DOHH2 (cell line): ENCODE measurements at regions not wholly inside any gene's neighbourhood (a gene's known extent, or its start where the extent isn't known, plus 50 kb on each side); places are given as distances from the start of the nearest gene placed in this dataset.

Source experiments
- H3F3A ChIP-seq: fragments of 200-600 bp; sonication (generic), shearing (Covaris generic); 2 replicates; pipeline ENCODE4 v1.6.0; 2016; ENCODE audit warnings: antibody characterized with exemption, mild to moderate bottlenecking; ENCODE audit not compliant: control insufficient read depth, insufficient read depth
- H3K27ac ChIP-seq: fragments of 200-600 bp; sonication (generic); 2 replicates; pipeline ENCODE4 v1.5.1; 2014; ENCODE audit warnings: low read depth, mild to moderate bottlenecking, low read length, moderate library complexity
- H3K27me3 ChIP-seq: fragments of 200-600 bp; sonication (generic); 2 replicates; pipeline ENCODE4 v1.6.1; 2014; ENCODE audit warnings: mild to moderate bottlenecking, low read length, mixed read lengths; ENCODE audit not compliant: control insufficient read depth
- H3K36me3 ChIP-seq: fragments of 200-600 bp; sonication (generic); 2 replicates; pipeline ENCODE4 v1.6.1; 2014; ENCODE audit warnings: mild to moderate bottlenecking, low read length, moderate library complexity, mixed read lengths; ENCODE audit not compliant: control insufficient read depth
- H3K4me1 ChIP-seq: fragments of 200-600 bp; sonication (generic); 2 replicates; pipeline ENCODE4 v1.6.1; 2014; ENCODE audit warnings: mild to moderate bottlenecking, low read length, mixed read lengths; ENCODE audit not compliant: control insufficient read depth
- H3K4me2 ChIP-seq: fragments of 200-600 bp; sonication (generic); 2 replicates; pipeline ENCODE4 v1.6.0; 2014; ENCODE audit warnings: mild to moderate bottlenecking, low read length, moderate library complexity
- H3K4me3 ChIP-seq: fragments of 200-600 bp; sonication (generic); 2 replicates; pipeline ENCODE4 v1.5.1; 2014; ENCODE audit warnings: mild to moderate bottlenecking, low read length, mixed read lengths
- H3K79me2 ChIP-seq: fragments of 200-600 bp; sonication (generic); 2 replicates; pipeline ENCODE4 v1.6.1; 2014; ENCODE audit warnings: mild to moderate bottlenecking, low read length, mixed read lengths; ENCODE audit not compliant: control insufficient read depth
- H3K9me2 ChIP-seq: fragments of 200-600 bp; sonication (generic); replicated peaks from 2 replicates; pipeline ENCODE4 v1.6.1; 2014; ENCODE audit warnings: mild to moderate bottlenecking, low read length, mixed read lengths; ENCODE audit not compliant: control insufficient read depth
- H3K9me3 ChIP-seq: fragments of 200-600 bp; sonication (generic); 2 replicates; pipeline ENCODE4 v1.6.1; 2014; ENCODE audit warnings: antibody characterized with exemption, low read length, mixed read lengths; ENCODE audit not compliant: control insufficient read depth, insufficient read depth
- H4K20me1 ChIP-seq: fragments of 200-600 bp; sonication (generic); 2 replicates; pipeline ENCODE4 v1.6.0; 2014; ENCODE audit warnings: low read depth, mild to moderate bottlenecking, antibody characterized with exemption, low read length, moderate library complexity; ENCODE audit not compliant: control insufficient read depth, insufficient read depth
- CTCF ChIP-seq: fragments of 200-600 bp; sonication (generic); IDR thresholded peaks from one replicate; pipeline ENCODE4 v1.5.1; 2014; ENCODE audit warnings: antibody characterized with exemption, mild to moderate bottlenecking, low read depth, low read length; ENCODE audit not compliant: poor library complexity, severe bottlenecking
- EZH2phosphoT487 ChIP-seq: fragments of 200-600 bp; sonication (generic); IDR thresholded peaks from 2 replicates; pipeline ENCODE4 v1.6.1; 2017; ENCODE audit warnings: borderline replicate concordance, mild to moderate bottlenecking, antibody characterized with exemption, low read length, moderate library complexity, mixed read lengths

GRCh38 chr3:73225146-73225855 is 163.8 kb downstream of the EBLN2 start:
- Histone ChIP-seq H3K4me3 (no peak overlapping the region), H3F3A (no peaks in the 10 kb centered on the region), H3K4me1 (no peaks in the 10 kb centered on the region), H3K4me2 (no peak overlapping the region), H4K20me1 (no peaks in the 10 kb centered on the region), H3K27ac (no peak overlapping the region), H3K79me2 (no peaks in the 10 kb centered on the region), H3K9me3 (no peaks in the 10 kb centered on the region), H3K36me3 (no peaks in the 10 kb centered on the region), H3K9me2 (no peaks in the 10 kb centered on the region), H3K27me3 (no peaks in the 10 kb centered on the region)
- TF ChIP-seq EZH2phosphoT487 (no peak), CTCF (no peak)

- Histone ChIP-seq H3K4me2 (no peak overlapping the region), H3K9me3 (no peaks in the 10 kb centered on the region), H3K36me3 (no peaks in the 10 kb centered on the region), H3K9me2 (no peaks in the 10 kb centered on the region), H3K27ac (no peak overlapping the region), H3K27me3 (no peaks in the 10 kb centered on the region), H3K4me1 (no peaks in the 10 kb centered on the region), H4K20me1 (no peaks in the 10 kb centered on the region), H3K79me2 (no peaks in the 10 kb centered on the region), H3F3A (no peaks in the 10 kb centered on the region), H3K4me3 (no peak overlapping the region)
- TF ChIP-seq EZH2phosphoT487 = no peak
- TF ChIP-seq CTCF = no peak
Observed at GRCh38 chr3:73225991-73226390, 164.5 kb downstream of the EBLN2 start.

DNA sequence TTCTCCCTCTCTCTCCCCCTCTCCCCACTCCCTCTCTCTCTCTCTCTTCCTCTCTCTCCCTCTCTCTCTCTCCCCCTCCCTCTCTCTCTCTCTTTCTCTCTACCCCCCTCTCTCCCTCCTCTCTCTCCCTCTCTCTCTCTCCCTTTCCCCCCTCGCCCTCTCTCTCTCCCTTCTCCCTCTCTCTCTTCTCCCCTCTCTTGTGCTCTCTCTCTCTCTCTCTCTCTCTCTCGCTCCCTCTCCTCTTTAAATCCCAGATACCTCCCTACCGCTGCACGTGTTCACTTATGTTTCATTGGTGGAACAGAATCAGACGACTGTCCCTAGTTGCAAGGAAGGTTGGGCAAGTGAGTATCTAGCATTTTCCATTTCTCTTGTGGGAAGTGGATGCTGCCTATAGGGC is 166.5 kb downstream of the EBLN2 start:
- H3K27me3 ChIP-seq = no peaks in the 10 kb centered on the region
- no peaks in the 10 kb centered on the region for H3K79me2 ChIP-seq
- no peaks in the 10 kb centered on the region for H3K9me3 ChIP-seq
- H4K20me1 ChIP-seq = no peaks in the 10 kb centered on the region
- no peak overlapping the region for H3K27ac ChIP-seq
- TF ChIP-seq CTCF = no peak
- no peak for TF ChIP-seq EZH2phosphoT487
- no peaks in the 10 kb centered on the region for H3K9me2 ChIP-seq
- no peak overlapping the region for H3K4me2 ChIP-seq
- no peaks in the 10 kb centered on the region for H3K4me1 ChIP-seq
- H3K36me3 ChIP-seq = no peaks in the 10 kb centered on the region
- no peaks in the 10 kb centered on the region for H3F3A ChIP-seq
- no peak overlapping the region for H3K4me3 ChIP-seq
